Smooth muscle cell (in vitro differentiated cells): ENCODE measurements at regions not wholly inside any gene's neighbourhood (a gene's known extent, or its start where the extent isn't known, plus 50 kb on each side); places are given as distances from the start of the nearest gene placed in this dataset.
"Not testable (repeated sequence)": the region's sequence is repeated elsewhere in the genome, so short reads cannot be mapped to it uniquely, and the experiment has no call there.

ENCODE experiments used
- DNase-seq: peaks from one replicate; lab custom pipeline; 2025; ENCODE audit not compliant: unreplicated experiment; lab: John Stamatoyannopoulos, UW
- H2AFZ ChIP-seq: fragments of 200-600 bp; sonication (generic); 2 replicates; pipeline ENCODE4 v1.6.0; 2016; ENCODE audit warnings: antibody characterized with exemption, low read depth, mild to moderate bottlenecking
- H3F3A ChIP-seq: fragments of 200-600 bp; sonication (generic); 2 replicates; pipeline ENCODE4 v1.6.0; 2017; ENCODE audit warnings: antibody characterized with exemption, low read depth
- H3K27ac ChIP-seq: fragments of 200-600 bp; sonication (generic); 2 replicates; pipeline ENCODE4 v1.5.1; 2016; ENCODE audit warnings: low read depth, mild to moderate bottlenecking
- H3K27me3 ChIP-seq: fragments of 200-600 bp; sonication (generic); 2 replicates; pipeline ENCODE4 v1.6.1; 2016; ENCODE audit warnings: low read depth, mild to moderate bottlenecking
- H3K36me3 ChIP-seq: fragments of 200-600 bp; sonication (generic); 2 replicates; pipeline ENCODE4 v1.5.1; 2016; ENCODE audit warnings: low read depth
- H3K4me1 ChIP-seq: fragments of 200-600 bp; sonication (generic); 2 replicates; pipeline ENCODE4 v1.5.1; 2016; ENCODE audit warnings: low read depth
- H3K4me2 ChIP-seq: fragments of 200-600 bp; sonication (generic); 2 replicates; pipeline ENCODE4 v1.6.0; 2016; ENCODE audit warnings: mild to moderate bottlenecking
- H3K4me3 ChIP-seq: fragments of 200-600 bp; sonication (generic); 2 replicates; pipeline ENCODE4 v1.5.1; 2016; ENCODE audit warnings: mild to moderate bottlenecking
- H3K79me2 ChIP-seq: fragments of 200-600 bp; sonication (generic); 2 replicates; pipeline ENCODE4 v1.6.0; 2016; ENCODE audit warnings: low read depth, mild to moderate bottlenecking
- H3K9ac ChIP-seq: fragments of 200-600 bp; sonication (generic); 2 replicates; pipeline ENCODE4 v1.6.0; 2016; ENCODE audit warnings: low read depth
- H3K9me3 ChIP-seq: fragments of 200-600 bp; sonication (generic); replicated peaks from 2 replicates; pipeline ENCODE4 v1.5.1; 2016; ENCODE audit warnings: low read depth
- H4K20me1 ChIP-seq: fragments of 200-600 bp; sonication (generic); 2 replicates; pipeline ENCODE4 v1.6.0; 2016; ENCODE audit warnings: low read depth
- WGBS: methylation state at CpG from one replicate; pipeline ENCODE4 v1.1.7; 2016; ENCODE audit warnings: low lambda C conversion rate; 5-methylcytosine and 5-hydroxymethylcytosine counted together
- TF ChIP-seq, protein P1 (sequence below): fragments of 200-600 bp; sonication (generic); IDR thresholded peaks from 2 replicates; pipeline ENCODE4 v1.5.1; 2017; ENCODE audit warnings: borderline replicate concordance, mild to moderate bottlenecking, antibody characterized with exemption; ENCODE audit not compliant: insufficient read depth, poor library complexity, severe bottlenecking

DNA sequence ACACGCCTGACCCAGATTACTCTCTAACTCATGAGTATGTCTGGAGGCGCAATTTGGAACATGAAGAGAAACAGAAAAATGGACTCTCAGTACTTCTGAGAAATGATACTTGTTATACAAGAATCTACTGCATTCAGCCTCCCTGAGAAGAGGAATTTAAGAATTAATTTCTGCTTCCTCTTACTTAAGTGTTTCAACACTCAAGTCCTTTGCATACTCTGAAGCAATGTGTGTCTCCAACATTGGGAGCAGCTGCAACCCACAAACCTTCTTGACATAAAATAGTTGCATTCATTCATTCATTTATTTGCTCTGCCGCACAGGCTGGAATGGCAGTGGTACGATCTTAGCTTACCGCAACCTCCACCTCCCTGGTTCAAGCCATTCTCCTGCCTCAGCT is 199.8 kb downstream of the NPIPA7 start:
- no peak overlapping the region for H3K4me2 ChIP-seq
- H3K9ac ChIP-seq = no peak overlapping the region
- no peaks in the 10 kb centered on the region for H3K79me2 ChIP-seq
- no peaks in the 10 kb centered on the region for H3F3A ChIP-seq
- H3K4me1 ChIP-seq = no peaks in the 10 kb centered on the region
- TF ChIP-seq, protein P1, sequence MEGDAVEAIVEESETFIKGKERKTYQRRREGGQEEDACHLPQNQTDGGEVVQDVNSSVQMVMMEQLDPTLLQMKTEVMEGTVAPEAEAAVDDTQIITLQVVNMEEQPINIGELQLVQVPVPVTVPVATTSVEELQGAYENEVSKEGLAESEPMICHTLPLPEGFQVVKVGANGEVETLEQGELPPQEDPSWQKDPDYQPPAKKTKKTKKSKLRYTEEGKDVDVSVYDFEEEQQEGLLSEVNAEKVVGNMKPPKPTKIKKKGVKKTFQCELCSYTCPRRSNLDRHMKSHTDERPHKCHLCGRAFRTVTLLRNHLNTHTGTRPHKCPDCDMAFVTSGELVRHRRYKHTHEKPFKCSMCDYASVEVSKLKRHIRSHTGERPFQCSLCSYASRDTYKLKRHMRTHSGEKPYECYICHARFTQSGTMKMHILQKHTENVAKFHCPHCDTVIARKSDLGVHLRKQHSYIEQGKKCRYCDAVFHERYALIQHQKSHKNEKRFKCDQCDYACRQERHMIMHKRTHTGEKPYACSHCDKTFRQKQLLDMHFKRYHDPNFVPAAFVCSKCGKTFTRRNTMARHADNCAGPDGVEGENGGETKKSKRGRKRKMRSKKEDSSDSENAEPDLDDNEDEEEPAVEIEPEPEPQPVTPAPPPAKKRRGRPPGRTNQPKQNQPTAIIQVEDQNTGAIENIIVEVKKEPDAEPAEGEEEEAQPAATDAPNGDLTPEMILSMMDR = no peak
- H3K27me3 ChIP-seq = no peaks in the 10 kb centered on the region
- no peaks in the 10 kb centered on the region for H3K36me3 ChIP-seq
- no peak overlapping the region for H3K4me3 ChIP-seq
- H4K20me1 ChIP-seq = no peaks in the 10 kb centered on the region
- 92% methylated on average over 5 of the region's 5 CpGs for WGBS
- no peak overlapping the region for H3K27ac ChIP-seq
- no peak overlapping the region for H2AFZ ChIP-seq
- DNase-seq = no peak
- H3K9me3 ChIP-seq = no peaks in the 10 kb centered on the region

DNA sequence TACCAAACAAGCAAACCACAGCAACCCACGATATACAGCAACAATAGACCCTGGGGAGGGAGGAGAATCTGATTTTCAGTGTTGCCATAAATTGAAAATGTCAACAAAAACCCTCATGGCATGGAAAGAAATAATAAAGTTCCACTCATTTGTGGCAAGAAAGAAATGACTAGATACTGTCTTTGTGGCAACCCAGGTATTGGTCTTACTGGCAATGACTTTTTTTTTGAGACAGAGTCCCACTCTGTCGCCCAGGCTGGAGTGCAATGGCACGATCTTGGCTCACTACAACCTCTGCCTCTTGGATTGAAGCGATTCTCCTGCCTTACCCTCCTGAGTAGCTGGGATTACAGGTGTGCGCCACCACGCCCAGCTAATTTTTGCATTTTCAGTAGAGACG is 204.0 kb downstream of the NPIPA7 start:
- not testable (repeated sequence) for H2AFZ ChIP-seq, H3K4me2 ChIP-seq, H3K9me3 ChIP-seq, H3K27ac ChIP-seq, H4K20me1 ChIP-seq, DNase-seq, H3K36me3 ChIP-seq, H3K79me2 ChIP-seq, H3K9ac ChIP-seq, H3K4me3 ChIP-seq, H3F3A ChIP-seq, H3K4me1 ChIP-seq, H3K27me3 ChIP-seq
- 93% methylated on average over 7 of the region's 7 CpGs for WGBS

DNA sequence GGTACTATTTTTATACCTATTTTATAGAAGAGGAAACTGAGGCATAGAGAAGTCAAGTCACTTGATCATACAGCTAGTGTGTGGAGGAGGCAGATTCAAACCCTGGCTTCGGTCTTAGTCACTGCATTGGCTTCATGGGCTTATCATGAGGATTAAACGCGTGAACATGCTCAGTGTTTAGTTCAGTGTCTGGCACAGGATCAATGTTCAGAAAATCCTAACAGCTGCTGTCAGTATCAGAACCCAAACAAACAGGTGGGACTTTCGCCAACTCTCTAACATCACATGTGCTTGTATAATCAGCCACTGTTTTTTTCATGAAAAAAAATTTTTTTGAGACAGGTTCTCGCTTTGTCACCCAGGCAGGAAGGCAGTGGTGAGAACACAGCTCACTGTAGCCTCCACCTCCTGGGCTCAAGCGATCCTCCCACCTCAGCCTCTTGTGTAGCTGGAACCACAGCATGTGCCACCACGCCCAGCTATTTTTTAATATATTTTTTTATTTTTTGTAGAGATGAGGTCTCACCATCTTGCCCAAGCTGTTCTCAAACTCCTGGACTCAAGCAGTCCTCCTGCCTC is 207.2 kb downstream of the NPIPA7 start:
- 83% methylated on average over 6 of the region's 7 CpGs for WGBS
- H3K36me3 ChIP-seq, H2AFZ ChIP-seq, H3K9me3 ChIP-seq, H3K27me3 ChIP-seq, H4K20me1 ChIP-seq, H3K4me1 ChIP-seq, H3K79me2 ChIP-seq, H3K9ac ChIP-seq, DNase-seq, H3K4me3 ChIP-seq, H3K27ac ChIP-seq, H3F3A ChIP-seq, H3K4me2 ChIP-seq: not testable (repeated sequence)

DNA sequence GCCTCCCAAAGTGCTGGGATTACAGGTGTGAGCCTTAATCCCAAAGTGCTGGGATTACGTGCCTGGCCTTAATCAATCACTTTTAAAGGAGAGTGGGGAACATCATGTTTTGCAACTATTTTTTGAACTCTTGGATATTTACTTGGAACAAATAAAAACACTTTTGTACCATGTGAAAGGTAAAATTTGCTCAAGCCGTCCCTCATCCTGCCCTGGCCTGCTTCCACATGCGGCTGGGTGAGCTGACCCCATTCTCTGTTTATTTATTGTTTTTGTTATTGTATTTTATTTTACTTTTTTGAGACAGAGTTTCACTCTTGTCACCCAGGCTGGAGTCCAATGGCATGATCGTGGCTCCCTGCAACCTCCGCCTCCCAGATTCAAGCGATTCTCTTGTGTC is 208.0 kb downstream of the NPIPA7 start:
- not testable (repeated sequence) for H3K27me3 ChIP-seq, H3K79me2 ChIP-seq, H4K20me1 ChIP-seq, H3K4me1 ChIP-seq, H3K4me3 ChIP-seq, H3K36me3 ChIP-seq, H2AFZ ChIP-seq, H3F3A ChIP-seq, DNase-seq, H3K4me2 ChIP-seq, H3K27ac ChIP-seq, H3K9ac ChIP-seq, H3K9me3 ChIP-seq
- WGBS = 99% methylated on average over 5 of the region's 6 CpGs

DNA sequence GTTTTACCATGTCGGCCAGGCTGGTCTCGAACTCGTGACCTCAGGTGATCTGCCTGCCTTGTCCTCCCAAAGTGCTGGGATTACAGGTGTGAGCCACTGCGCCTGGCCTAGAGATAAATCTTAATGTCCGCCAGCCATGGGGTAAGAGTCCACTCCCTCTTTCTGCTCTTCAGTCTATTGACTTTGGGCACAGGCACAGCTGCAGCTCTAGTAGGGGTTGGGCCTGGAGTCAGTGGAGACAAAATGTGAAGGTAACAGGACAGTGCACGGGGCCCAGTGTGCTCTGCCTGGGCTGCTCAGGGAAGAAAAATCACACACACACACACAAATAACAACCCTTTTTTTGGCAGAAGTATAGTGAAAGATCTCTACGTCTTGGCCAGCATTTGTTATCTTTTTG is 209.5 kb downstream of the NPIPA7 start:
- H3K4me3 ChIP-seq, H3F3A ChIP-seq, H4K20me1 ChIP-seq, H3K27ac ChIP-seq, H3K79me2 ChIP-seq, H3K4me1 ChIP-seq, H3K27me3 ChIP-seq, H3K4me2 ChIP-seq, H3K36me3 ChIP-seq, H3K9me3 ChIP-seq, DNase-seq, H2AFZ ChIP-seq, H3K9ac ChIP-seq: not testable (repeated sequence)
- WGBS = 95% methylated on average over 7 of the region's 7 CpGs

DNA sequence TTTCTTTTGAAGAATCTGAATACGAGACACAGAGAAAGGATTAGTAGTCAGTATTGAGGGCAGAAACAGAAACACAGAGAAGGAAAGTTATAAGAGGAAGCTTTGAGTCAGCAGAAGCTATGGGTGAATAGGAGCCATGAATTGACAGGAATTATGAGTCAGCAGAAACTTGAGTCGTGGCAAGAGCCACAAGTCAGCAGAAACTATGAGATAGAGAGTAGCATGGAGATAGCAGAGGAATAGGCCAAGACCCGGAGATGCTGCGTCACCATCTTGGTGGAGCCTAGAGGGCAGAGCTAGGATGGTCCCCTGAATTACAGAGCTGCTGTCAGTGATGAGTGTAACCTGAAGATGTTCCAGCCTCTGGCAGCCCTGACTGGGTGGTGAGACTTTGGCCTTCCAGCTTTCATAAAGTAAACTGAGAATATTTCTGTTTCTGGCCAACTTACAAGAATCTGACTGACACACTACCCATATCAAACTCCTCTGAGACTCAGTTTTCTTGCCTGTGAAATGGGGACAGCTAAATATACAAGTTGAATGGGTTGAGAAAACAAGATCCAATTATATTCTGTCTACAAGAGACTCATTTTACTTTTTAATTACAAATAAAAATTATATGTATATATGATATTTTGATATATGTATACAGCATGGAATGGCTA is 211.8 kb downstream of the NPIPA7 start:
- no CpG with 5 or more reads among the region's 4 CpGs for WGBS
- not testable (repeated sequence) for H3K9me3 ChIP-seq, H3K4me1 ChIP-seq, H3K9ac ChIP-seq, H4K20me1 ChIP-seq, H3K4me3 ChIP-seq, H3K27me3 ChIP-seq, H3K79me2 ChIP-seq, H3K36me3 ChIP-seq, H3F3A ChIP-seq, DNase-seq, H3K4me2 ChIP-seq, H2AFZ ChIP-seq, H3K27ac ChIP-seq
